Neural progenitor cell (in vitro differentiated cells): ENCODE measurements at regions not wholly inside any gene's neighbourhood (a gene's known extent, or its start where the extent isn't known, plus 50 kb on each side); places are given as distances from the start of the nearest gene placed in this dataset.

Experiments
- CTCF ChIP-seq: fragments of 200-600 bp; sonication (generic); IDR thresholded peaks from 2 replicates; pipeline ENCODE4 v1.5.1; 2017; ENCODE audit warnings: antibody characterized with exemption, mild to moderate bottlenecking
- EZH2 ChIP-seq: fragments of 200-600 bp; sonication (generic); IDR thresholded peaks from 2 replicates; pipeline ENCODE4 v1.6.1; 2017; ENCODE audit warnings: antibody characterized with exemption, mild to moderate bottlenecking, moderate library complexity

- TF ChIP-seq CTCF, result no peak
- no peak for TF ChIP-seq EZH2
Measured at GRCh38 chr22:48431536-48432315, 1395.9 kb downstream of the BRD1 start.
